ENCODE measurements at regions not wholly inside any gene's neighbourhood (a gene's known extent, or its start where the extent isn't known, plus 50 kb on each side); places are given as distances from the start of the nearest gene placed in this dataset.

GRCh38 chr20:56976336-56976735 is 290.1 kb downstream of the BMP7 start:
- WGBS, 2 donors: 44 to 47% methylated on average over 4 to 10 of the region's 10 CpGs
- Histone ChIP-seq H3K4me1 (no peaks in the 10 kb centered on the region), H3K27me3 (peaks cover 0 to 5% of the 10 kb centered on the region in 2 donors), H3K4me3 (no peak overlapping the region), H3K27ac (no peak overlapping the region), H3K9me3 (no peaks in the 10 kb centered on the region), H3K36me3 (replicated peaks in 1 of 2; ENCODE audit: insufficient read depth in 1 of 2, low read depth in 2 of 2) (no peaks in the 10 kb centered on the region)
- no peak for ATAC-seq
- intact Hi-C loops (cut with DNase I): loop anchor here (10.0 kb wide), 1 partner anchor 422 kb away; no protein-coding TSS in a partner anchor
- DNase-seq: no peak
- TF ChIP-seq, protein P1, sequence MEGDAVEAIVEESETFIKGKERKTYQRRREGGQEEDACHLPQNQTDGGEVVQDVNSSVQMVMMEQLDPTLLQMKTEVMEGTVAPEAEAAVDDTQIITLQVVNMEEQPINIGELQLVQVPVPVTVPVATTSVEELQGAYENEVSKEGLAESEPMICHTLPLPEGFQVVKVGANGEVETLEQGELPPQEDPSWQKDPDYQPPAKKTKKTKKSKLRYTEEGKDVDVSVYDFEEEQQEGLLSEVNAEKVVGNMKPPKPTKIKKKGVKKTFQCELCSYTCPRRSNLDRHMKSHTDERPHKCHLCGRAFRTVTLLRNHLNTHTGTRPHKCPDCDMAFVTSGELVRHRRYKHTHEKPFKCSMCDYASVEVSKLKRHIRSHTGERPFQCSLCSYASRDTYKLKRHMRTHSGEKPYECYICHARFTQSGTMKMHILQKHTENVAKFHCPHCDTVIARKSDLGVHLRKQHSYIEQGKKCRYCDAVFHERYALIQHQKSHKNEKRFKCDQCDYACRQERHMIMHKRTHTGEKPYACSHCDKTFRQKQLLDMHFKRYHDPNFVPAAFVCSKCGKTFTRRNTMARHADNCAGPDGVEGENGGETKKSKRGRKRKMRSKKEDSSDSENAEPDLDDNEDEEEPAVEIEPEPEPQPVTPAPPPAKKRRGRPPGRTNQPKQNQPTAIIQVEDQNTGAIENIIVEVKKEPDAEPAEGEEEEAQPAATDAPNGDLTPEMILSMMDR (IDR thresholded peaks at IDR 0.05): no peak
- no peak for TF ChIP-seq POLR2A (IDR thresholded peaks at IDR 0.05)

- no peak for ATAC-seq
- H3K27ac ChIP-seq: no peak overlapping the region
- no peaks in the 10 kb centered on the region for H3K36me3 ChIP-seq (replicated peaks in 1 of 2; ENCODE audit: insufficient read depth in 1 of 2, low read depth in 2 of 2)
- no peak overlapping the region for H3K4me3 ChIP-seq
- no peak for TF ChIP-seq POLR2A (IDR thresholded peaks at IDR 0.05)
- TF ChIP-seq, protein P1 (IDR thresholded peaks at IDR 0.05): no peak
- no peaks in the 10 kb centered on the region for H3K4me1 ChIP-seq
- DNase-seq: peak in 3 of 4 donors; percentile 5 to 59 (median 19)
- intact Hi-C loops (cut with DNase I): loop anchor here (10.0 kb wide), 1 partner anchor 424 kb away; no protein-coding TSS in a partner anchor
- H3K27me3 ChIP-seq: peaks cover 0 to 5% of the 10 kb centered on the region in 2 donors
- WGBS, 2 donors: 43 to 52% methylated on average over 13 of the region's 13 CpGs
- H3K9me3 ChIP-seq: peaks cover 0 to under 1% (median 0%) of the 10 kb centered on the region in 3 donors
Observed at GRCh38 chr20:56978475-56978874, 288.0 kb downstream of the BMP7 start.

- TF ChIP-seq, protein P1 (IDR thresholded peaks at IDR 0.05): no peak
- no peak for TF ChIP-seq POLR2A (IDR thresholded peaks at IDR 0.05)
- 46 to 70% methylated on average over 4 to 5 of the region's 5 CpGs for WGBS, 2 donors
- Histone ChIP-seq H3K4me3 (no peak overlapping the region), H3K27me3 (peaks cover 0 to 5% of the 10 kb centered on the region in 2 donors), H3K9me3 (peaks cover 0 to 7% (median 2%) of the 10 kb centered on the region in 3 donors), H3K27ac (no peak overlapping the region), H3K36me3 (replicated peaks in 1 of 2; ENCODE audit: insufficient read depth in 1 of 2, low read depth in 2 of 2) (no peaks in the 10 kb centered on the region), H3K4me1 (no peaks in the 10 kb centered on the region)
- intact Hi-C loops (cut with DNase I): loop anchor here (10.0 kb wide), 1 partner anchor 424 kb away; no protein-coding TSS in a partner anchor
- ATAC-seq: no peak
- DNase-seq: no peak
Observed at GRCh38 chr20:56979125-56979524, 287.3 kb downstream of the BMP7 start.

DNA sequence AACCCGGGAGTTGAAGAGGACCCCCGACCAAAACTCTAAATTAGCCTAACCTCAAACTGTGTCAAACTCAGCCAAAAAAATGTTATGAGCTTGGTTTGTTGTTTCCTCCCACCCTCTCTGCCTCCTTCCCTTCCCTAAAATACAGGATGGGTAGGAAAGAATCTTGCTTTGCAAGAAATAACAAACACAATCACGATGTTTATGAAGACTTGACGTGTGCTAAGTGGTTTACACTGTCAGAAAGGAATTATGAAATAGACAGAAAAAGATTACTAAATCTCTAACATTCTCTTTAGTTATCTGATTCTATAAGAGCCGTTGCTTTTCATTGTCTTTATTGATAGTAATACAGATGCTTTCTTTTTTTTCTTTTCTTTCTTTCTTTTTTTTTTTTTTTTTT is 285.1 kb downstream of the BMP7 start:
- Histone ChIP-seq H3K4me1 (no peaks in the 10 kb centered on the region), H3K27me3 (no peaks in the 10 kb centered on the region), H3K4me3 (no peak overlapping the region), H3K27ac (no peak overlapping the region), H3K36me3 (replicated peaks in 1 of 2; ENCODE audit: insufficient read depth in 1 of 2, low read depth in 2 of 2) (no peaks in the 10 kb centered on the region), H3K9me3 (peaks cover 0 to 14% (median 2%) of the 10 kb centered on the region in 3 donors)
- intact Hi-C loops (cut with DNase I): no loop called here
- WGBS, 2 donors: 45 to 46% methylated on average over 5 of the region's 5 CpGs
- ATAC-seq (no peak), DNase-seq (no peak)
- TF ChIP-seq POLR2A (IDR thresholded peaks at IDR 0.05): no peak
- TF ChIP-seq, protein P1 (IDR thresholded peaks at IDR 0.05): no peak

- no peak for ATAC-seq
- Histone ChIP-seq H3K9me3 (peaks cover 0 to 14% (median 2%) of the 10 kb centered on the region in 3 donors), H3K36me3 (replicated peaks in 1 of 2; ENCODE audit: insufficient read depth in 1 of 2, low read depth in 2 of 2) (no peaks in the 10 kb centered on the region), H3K4me3 (no peak overlapping the region), H3K27me3 (no peaks in the 10 kb centered on the region), H3K27ac (no peak overlapping the region), H3K4me1 (no peaks in the 10 kb centered on the region)
- intact Hi-C loops (cut with DNase I): no loop called here
- no peak for TF ChIP-seq POLR2A (IDR thresholded peaks at IDR 0.05)
- TF ChIP-seq, protein P1 (IDR thresholded peaks at IDR 0.05): no peak
- no peak for DNase-seq
Observed at GRCh38 chr20:56983813-56984212, 282.6 kb downstream of the BMP7 start.
